ENCODE measurements at regions not wholly inside any gene's neighbourhood (a gene's known extent, or its start where the extent isn't known, plus 50 kb on each side); places are given as distances from the start of the nearest gene placed in this dataset.

DNA sequence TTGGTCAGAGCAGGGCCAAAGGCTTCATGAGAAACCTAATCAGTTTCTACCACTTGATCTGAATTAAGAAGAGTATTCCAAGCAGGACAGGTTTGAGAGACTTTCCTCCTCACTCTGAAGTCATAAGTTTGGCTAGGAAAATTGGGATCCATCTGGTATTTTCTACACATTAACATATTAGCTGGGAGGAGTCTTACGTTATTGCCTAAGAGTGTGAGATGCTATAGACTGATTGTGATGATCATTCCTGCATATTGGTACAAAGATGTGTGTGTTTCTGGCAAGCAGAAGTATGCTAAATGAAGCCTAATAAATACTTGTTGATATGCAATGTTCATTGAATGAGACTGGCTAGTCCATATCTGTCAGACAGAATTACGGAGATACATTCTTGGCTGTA, 73.5 kb upstream of the RASGRP1 start:
- TF ChIP-seq, protein P1, sequence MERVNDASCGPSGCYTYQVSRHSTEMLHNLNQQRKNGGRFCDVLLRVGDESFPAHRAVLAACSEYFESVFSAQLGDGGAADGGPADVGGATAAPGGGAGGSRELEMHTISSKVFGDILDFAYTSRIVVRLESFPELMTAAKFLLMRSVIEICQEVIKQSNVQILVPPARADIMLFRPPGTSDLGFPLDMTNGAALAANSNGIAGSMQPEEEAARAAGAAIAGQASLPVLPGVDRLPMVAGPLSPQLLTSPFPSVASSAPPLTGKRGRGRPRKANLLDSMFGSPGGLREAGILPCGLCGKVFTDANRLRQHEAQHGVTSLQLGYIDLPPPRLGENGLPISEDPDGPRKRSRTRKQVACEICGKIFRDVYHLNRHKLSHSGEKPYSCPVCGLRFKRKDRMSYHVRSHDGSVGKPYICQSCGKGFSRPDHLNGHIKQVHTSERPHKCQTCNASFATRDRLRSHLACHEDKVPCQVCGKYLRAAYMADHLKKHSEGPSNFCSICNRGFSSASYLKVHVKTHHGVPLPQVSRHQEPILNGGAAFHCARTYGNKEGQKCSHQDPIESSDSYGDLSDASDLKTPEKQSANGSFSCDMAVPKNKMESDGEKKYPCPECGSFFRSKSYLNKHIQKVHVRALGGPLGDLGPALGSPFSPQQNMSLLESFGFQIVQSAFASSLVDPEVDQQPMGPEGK (CRISPR knock-in tag; IDR thresholded peaks at IDR 0.05; ENCODE audit: borderline replicate concordance), result no peak
- TF ChIP-seq, protein P2, sequence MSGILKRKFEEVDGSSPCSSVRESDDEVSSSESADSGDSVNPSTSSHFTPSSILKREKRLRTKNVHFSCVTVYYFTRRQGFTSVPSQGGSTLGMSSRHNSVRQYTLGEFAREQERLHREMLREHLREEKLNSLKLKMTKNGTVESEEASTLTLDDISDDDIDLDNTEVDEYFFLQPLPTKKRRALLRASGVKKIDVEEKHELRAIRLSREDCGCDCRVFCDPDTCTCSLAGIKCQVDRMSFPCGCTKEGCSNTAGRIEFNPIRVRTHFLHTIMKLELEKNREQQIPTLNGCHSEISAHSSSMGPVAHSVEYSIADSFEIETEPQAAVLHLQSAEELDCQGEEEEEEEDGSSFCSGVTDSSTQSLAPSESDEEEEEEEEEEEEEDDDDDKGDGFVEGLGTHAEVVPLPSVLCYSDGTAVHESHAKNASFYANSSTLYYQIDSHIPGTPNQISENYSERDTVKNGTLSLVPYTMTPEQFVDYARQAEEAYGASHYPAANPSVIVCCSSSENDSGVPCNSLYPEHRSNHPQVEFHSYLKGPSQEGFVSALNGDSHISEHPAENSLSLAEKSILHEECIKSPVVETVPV (CRISPR knock-in tag; IDR thresholded peaks at IDR 0.05), result no peak
- TF ChIP-seq ESRRG (CRISPR knock-in tag; IDR thresholded peaks at IDR 0.05), result no peak
- no peak for TF ChIP-seq ZFP3 (CRISPR knock-in tag; IDR thresholded peaks at IDR 0.05)
- TF ChIP-seq, protein P3, sequence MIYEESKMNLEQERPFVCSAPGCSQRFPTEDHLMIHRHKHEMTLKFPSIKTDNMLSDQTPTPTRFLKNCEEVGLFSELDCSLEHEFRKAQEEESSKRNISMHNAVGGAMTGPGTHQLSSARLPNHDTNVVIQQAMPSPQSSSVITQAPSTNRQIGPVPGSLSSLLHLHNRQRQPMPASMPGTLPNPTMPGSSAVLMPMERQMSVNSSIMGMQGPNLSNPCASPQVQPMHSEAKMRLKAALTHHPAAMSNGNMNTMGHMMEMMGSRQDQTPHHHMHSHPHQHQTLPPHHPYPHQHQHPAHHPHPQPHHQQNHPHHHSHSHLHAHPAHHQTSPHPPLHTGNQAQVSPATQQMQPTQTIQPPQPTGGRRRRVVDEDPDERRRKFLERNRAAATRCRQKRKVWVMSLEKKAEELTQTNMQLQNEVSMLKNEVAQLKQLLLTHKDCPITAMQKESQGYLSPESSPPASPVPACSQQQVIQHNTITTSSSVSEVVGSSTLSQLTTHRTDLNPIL (CRISPR knock-in tag; IDR thresholded peaks at IDR 0.05; ENCODE audit: low read depth), result no peak
- TF ChIP-seq ZNF8 (CRISPR knock-in tag; IDR thresholded peaks at IDR 0.05), result no peak
- no peak for TF ChIP-seq ZC3H10 (CRISPR knock-in tag; IDR thresholded peaks at IDR 0.05)
- TF ChIP-seq CSDC2 (CRISPR knock-in tag; IDR thresholded peaks at IDR 0.05), result no peak
- no peak for TF ChIP-seq BACH2 (CRISPR knock-in tag; IDR thresholded peaks at IDR 0.05; ENCODE audit: borderline replicate concordance)
- no peak for TF ChIP-seq ZNF565 (CRISPR knock-in tag; conservative IDR thresholded peaks at IDR 0.05; ENCODE audit: low read depth)
- TF ChIP-seq, protein P4, sequence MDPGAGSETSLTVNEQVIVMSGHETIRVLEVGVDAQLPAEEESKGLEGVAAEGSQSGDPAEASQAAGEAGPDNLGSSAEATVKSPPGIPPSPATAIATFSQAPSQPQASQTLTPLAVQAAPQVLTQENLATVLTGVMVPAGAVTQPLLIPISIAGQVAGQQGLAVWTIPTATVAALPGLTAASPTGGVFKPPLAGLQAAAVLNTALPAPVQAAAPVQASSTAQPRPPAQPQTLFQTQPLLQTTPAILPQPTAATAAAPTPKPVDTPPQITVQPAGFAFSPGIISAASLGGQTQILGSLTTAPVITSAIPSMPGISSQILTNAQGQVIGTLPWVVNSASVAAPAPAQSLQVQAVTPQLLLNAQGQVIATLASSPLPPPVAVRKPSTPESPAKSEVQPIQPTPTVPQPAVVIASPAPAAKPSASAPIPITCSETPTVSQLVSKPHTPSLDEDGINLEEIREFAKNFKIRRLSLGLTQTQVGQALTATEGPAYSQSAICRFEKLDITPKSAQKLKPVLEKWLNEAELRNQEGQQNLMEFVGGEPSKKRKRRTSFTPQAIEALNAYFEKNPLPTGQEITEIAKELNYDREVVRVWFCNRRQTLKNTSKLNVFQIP (CRISPR knock-in tag; IDR thresholded peaks at IDR 0.05; ENCODE audit: borderline replicate concordance, low read depth), result no peak
- no peak for TF ChIP-seq ARNTL (CRISPR knock-in tag; IDR thresholded peaks at IDR 0.05; ENCODE audit: borderline replicate concordance, low read depth)
- TF ChIP-seq, protein P5, sequence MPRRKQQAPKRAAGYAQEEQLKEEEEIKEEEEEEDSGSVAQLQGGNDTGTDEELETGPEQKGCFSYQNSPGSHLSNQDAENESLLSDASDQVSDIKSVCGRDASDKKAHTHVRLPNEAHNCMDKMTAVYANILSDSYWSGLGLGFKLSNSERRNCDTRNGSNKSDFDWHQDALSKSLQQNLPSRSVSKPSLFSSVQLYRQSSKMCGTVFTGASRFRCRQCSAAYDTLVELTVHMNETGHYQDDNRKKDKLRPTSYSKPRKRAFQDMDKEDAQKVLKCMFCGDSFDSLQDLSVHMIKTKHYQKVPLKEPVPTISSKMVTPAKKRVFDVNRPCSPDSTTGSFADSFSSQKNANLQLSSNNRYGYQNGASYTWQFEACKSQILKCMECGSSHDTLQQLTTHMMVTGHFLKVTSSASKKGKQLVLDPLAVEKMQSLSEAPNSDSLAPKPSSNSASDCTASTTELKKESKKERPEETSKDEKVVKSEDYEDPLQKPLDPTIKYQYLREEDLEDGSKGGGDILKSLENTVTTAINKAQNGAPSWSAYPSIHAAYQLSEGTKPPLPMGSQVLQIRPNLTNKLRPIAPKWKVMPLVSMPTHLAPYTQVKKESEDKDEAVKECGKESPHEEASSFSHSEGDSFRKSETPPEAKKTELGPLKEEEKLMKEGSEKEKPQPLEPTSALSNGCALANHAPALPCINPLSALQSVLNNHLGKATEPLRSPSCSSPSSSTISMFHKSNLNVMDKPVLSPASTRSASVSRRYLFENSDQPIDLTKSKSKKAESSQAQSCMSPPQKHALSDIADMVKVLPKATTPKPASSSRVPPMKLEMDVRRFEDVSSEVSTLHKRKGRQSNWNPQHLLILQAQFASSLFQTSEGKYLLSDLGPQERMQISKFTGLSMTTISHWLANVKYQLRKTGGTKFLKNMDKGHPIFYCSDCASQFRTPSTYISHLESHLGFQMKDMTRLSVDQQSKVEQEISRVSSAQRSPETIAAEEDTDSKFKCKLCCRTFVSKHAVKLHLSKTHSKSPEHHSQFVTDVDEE (CRISPR knock-in tag; IDR thresholded peaks at IDR 0.05), result no peak
- no peak for TF ChIP-seq SNAI2 (CRISPR knock-in tag; IDR thresholded peaks at IDR 0.05)
